Testis (tissue), 2 donors: ENCODE measurements at regions not wholly inside any gene's neighbourhood (a gene's known extent, or its start where the extent isn't known, plus 50 kb on each side); places are given as distances from the start of the nearest gene placed in this dataset.

Experiments used
- POLR2A ChIP-seq: fragments of 450-650 bp; IDR thresholded peaks from one replicate; pipeline ENCODE4 v1.6.1; 2017; ENCODE audit warnings: antibody characterized with exemption, mild to moderate bottlenecking, moderate library complexity
- TF ChIP-seq, protein P1 (sequence below), 3 experiments: fragments of 450-650 bp in 2 of 3; fragments of 200-600 bp in 1 of 3; sonication (generic) in 1 of 3; IDR thresholded peaks; one replicate each; pipeline ENCODE4 v1.5.1; 2016 to 2019; ENCODE audit warnings: antibody characterized with exemption in 3 of 3, mild to moderate bottlenecking in 2 of 3, moderate library complexity in 1 of 3

DNA sequence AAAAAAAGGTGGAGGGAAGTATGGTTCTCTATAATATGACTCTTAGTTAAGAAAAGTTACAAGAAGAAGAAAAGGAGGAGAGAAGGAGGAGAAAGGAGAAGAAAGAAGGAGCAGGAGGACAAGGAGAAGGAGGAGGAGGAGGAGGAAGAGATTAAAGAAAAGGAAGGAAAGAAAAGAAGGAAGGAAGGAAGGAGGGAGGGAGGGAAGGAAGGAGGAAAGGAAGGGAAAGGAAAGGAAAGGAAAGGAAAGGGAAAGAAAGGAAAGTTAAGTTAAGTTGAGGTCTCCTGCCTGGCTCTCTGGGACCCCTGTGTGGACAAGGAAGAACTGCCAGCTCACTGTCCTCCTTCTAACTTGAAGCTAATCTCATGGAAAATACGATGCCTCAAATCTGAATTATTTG lies 429.5 kb downstream of the TSHZ3 start:
- TF ChIP-seq, protein P1, sequence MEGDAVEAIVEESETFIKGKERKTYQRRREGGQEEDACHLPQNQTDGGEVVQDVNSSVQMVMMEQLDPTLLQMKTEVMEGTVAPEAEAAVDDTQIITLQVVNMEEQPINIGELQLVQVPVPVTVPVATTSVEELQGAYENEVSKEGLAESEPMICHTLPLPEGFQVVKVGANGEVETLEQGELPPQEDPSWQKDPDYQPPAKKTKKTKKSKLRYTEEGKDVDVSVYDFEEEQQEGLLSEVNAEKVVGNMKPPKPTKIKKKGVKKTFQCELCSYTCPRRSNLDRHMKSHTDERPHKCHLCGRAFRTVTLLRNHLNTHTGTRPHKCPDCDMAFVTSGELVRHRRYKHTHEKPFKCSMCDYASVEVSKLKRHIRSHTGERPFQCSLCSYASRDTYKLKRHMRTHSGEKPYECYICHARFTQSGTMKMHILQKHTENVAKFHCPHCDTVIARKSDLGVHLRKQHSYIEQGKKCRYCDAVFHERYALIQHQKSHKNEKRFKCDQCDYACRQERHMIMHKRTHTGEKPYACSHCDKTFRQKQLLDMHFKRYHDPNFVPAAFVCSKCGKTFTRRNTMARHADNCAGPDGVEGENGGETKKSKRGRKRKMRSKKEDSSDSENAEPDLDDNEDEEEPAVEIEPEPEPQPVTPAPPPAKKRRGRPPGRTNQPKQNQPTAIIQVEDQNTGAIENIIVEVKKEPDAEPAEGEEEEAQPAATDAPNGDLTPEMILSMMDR (IDR thresholded peaks at IDR 0.05), result no peak
- no peak for TF ChIP-seq POLR2A
